ENCODE measurements at regions not wholly inside any gene's neighbourhood (a gene's known extent, or its start where the extent isn't known, plus 50 kb on each side); places are given as distances from the start of the nearest gene placed in this dataset.

DNA sequence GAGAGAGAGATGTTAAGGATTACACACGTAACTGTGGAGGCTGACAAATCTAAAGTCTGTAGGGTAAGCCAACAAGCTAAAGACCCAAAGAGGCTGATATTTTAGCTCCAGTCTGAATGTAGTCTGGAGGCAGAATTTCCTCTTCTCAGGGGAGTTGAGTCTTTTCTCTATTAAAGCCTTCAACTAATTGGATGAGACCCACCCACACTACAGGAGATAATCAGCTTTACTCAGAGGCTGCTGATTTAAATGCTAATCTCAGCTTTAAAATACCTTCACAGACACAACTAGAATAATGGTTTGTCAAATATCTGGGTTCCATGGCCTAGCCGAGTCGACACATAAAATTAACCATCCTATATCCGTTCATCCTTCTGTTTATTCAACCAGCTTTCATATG is 204.3 kb upstream of the PSMD7 start:
- TF ChIP-seq EP300 (IDR thresholded peaks at IDR 0.05), result no peak
- TF ChIP-seq, protein P1, sequence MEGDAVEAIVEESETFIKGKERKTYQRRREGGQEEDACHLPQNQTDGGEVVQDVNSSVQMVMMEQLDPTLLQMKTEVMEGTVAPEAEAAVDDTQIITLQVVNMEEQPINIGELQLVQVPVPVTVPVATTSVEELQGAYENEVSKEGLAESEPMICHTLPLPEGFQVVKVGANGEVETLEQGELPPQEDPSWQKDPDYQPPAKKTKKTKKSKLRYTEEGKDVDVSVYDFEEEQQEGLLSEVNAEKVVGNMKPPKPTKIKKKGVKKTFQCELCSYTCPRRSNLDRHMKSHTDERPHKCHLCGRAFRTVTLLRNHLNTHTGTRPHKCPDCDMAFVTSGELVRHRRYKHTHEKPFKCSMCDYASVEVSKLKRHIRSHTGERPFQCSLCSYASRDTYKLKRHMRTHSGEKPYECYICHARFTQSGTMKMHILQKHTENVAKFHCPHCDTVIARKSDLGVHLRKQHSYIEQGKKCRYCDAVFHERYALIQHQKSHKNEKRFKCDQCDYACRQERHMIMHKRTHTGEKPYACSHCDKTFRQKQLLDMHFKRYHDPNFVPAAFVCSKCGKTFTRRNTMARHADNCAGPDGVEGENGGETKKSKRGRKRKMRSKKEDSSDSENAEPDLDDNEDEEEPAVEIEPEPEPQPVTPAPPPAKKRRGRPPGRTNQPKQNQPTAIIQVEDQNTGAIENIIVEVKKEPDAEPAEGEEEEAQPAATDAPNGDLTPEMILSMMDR (IDR thresholded peaks at IDR 0.05), result no peak

Data from tibial nerve (tissue), 4 donors.